ENCODE measurements at regions not wholly inside any gene's neighbourhood (a gene's known extent, or its start where the extent isn't known, plus 50 kb on each side); places are given as distances from the start of the nearest gene placed in this dataset.

DNA sequence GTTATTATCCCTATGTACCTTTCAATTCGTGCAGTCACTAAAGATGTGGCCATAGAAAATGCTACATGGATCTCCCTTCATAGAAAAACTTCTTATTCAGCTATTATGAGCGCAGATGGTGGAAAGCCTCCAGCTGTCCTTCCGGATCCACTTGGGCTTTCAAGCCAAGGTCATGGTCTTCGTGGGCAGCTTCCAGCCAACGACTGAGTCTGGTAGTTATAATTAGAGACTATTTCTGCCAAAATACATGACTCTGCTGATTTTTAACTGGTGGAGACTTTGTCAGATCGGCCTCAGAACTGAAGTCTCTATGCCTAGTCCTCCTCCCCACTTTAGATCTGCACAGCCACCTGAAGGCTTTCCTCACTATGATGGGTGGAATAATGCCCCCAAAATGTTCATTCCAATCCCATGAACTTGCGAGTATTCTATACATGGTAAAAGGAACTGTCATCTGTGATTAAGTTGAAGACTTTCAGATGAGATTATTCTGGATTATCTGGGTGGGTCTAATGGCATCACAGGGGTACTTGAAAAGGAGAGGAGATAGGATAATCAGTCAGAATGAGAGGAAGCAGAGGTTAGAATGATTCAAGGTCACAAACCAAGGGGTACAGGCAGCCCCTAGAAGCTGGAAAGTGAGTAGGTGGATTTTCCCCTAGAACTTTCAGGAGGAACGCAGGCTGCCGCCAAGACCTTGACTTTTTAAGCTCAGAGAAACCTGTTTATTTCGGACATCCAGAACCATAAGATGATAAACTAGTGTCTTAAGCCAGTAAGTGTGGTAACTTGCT, 171.1 kb upstream of the CXCL13 start:
- 73 to 87% methylated on average over 4 to 10 of the region's 10 CpGs for WGBS, 2 experiments (ENCODE audit: insufficient coverage in 1 of 2, insufficient read length in 1 of 2)
- Mint-ChIP-seq H3K4me1 (peaks cover 10% of the 10 kb centered on the region), H3K36me3 (ENCODE audit: low read depth) (no peaks in the 10 kb centered on the region), H3K9me3 (no peaks in the 10 kb centered on the region), H3K4me3 (no peak overlapping the region), H3K27ac (no peak overlapping the region), H3K27me3 (ENCODE audit: insufficient read depth) (peaks cover 11% of the 10 kb centered on the region)
- Histone ChIP-seq H3K4me3 (ENCODE audit: low read length) (no peak overlapping the region), H3K9ac (ENCODE audit: extremely low read depth, low read length, poor library complexity, severe bottlenecking) (no peak overlapping the region), H3K9me3 (ENCODE audit: control insufficient read depth, low read length) (no peaks in the 10 kb centered on the region), H3K4me1 (ENCODE audit: control insufficient read depth, insufficient read depth, low read length) (peaks cover 8% of the 10 kb centered on the region), H3K27ac (ENCODE audit: low read depth, low read length) (no peak overlapping the region), H3K27me3 (ENCODE audit: control insufficient read depth, insufficient read depth, low read length, poor library complexity, severe bottlenecking) (no peaks in the 10 kb centered on the region), H3K36me3 (ENCODE audit: control insufficient read depth, insufficient read depth, low read length) (no peaks in the 10 kb centered on the region)
- no peak for DNase-seq
- TF ChIP-seq, protein P1, sequence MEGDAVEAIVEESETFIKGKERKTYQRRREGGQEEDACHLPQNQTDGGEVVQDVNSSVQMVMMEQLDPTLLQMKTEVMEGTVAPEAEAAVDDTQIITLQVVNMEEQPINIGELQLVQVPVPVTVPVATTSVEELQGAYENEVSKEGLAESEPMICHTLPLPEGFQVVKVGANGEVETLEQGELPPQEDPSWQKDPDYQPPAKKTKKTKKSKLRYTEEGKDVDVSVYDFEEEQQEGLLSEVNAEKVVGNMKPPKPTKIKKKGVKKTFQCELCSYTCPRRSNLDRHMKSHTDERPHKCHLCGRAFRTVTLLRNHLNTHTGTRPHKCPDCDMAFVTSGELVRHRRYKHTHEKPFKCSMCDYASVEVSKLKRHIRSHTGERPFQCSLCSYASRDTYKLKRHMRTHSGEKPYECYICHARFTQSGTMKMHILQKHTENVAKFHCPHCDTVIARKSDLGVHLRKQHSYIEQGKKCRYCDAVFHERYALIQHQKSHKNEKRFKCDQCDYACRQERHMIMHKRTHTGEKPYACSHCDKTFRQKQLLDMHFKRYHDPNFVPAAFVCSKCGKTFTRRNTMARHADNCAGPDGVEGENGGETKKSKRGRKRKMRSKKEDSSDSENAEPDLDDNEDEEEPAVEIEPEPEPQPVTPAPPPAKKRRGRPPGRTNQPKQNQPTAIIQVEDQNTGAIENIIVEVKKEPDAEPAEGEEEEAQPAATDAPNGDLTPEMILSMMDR (conservative IDR thresholded peaks at IDR 0.05), result no peak

DNA sequence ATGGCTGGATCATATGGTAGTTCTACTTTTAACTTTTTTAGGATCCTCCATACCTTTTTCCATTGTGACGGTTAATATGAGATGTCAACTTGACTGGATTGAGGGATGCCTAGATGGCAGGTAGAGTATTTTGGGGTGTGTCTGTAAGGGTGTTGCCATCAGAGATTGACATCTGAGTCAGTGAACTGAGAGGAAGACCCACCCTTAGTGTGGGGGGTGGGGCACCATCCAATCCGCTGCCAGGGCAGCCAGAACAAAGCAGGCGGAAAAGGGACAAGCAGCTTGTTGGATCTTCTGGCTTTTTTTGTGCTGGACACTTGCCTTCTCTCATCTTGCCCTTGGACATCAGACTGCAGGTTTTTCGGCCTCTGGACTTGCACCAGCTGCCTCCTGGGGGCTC, 168.5 kb upstream of the CXCL13 start:
- Mint-ChIP-seq H3K36me3 (ENCODE audit: low read depth) (no peaks in the 10 kb centered on the region), H3K4me3 (no peak overlapping the region), H3K4me1 (peaks cover 10% of the 10 kb centered on the region), H3K9me3 (no peaks in the 10 kb centered on the region), H3K27ac (no peak overlapping the region), H3K27me3 (ENCODE audit: insufficient read depth) (peaks cover 25% of the 10 kb centered on the region)
- peaks cover 8% of the 10 kb centered on the region for H3K4me1 ChIP-seq (ENCODE audit: control insufficient read depth, insufficient read depth, low read length)
- no peaks in the 10 kb centered on the region for H3K27me3 ChIP-seq (ENCODE audit: control insufficient read depth, insufficient read depth, low read length, poor library complexity, severe bottlenecking)
- no peak for DNase-seq
- H3K27ac ChIP-seq (ENCODE audit: low read depth, low read length), result no peak overlapping the region
- TF ChIP-seq, protein P1 (conservative IDR thresholded peaks at IDR 0.05), result no peak
- 83 to 94% methylated on average over 1 to 4 of the region's 4 CpGs for WGBS, 2 experiments (ENCODE audit: insufficient coverage in 1 of 2, insufficient read length in 1 of 2)
- H3K9me3 ChIP-seq (ENCODE audit: control insufficient read depth, low read length), result no peaks in the 10 kb centered on the region
- H3K9ac ChIP-seq (ENCODE audit: extremely low read depth, low read length, poor library complexity, severe bottlenecking), result no peak overlapping the region
- no peak overlapping the region for H3K4me3 ChIP-seq (ENCODE audit: low read length)
- no peaks in the 10 kb centered on the region for H3K36me3 ChIP-seq (ENCODE audit: control insufficient read depth, insufficient read depth, low read length)

DNA sequence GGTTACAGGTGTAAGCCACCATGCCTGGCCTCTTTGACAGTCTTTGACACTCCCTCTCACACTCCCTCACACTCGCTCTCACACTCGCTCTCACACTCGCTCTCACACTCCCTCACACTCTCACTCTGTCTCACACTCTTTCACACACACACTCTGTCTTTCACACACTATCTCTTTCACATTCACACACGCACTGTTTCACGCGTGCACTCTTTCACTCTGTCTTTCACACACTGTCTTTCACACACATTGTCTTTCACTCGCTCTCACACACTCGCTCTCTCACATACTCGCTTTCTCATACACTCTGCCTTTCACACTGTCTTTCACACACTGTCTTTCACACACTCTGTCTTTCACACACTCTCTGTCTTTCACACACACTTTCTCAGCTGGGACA, 167.1 kb upstream of the CXCL13 start:
- Histone ChIP-seq H3K4me3 (ENCODE audit: low read length) (no peak overlapping the region), H3K9me3 (ENCODE audit: control insufficient read depth, low read length) (no peaks in the 10 kb centered on the region), H3K27me3 (ENCODE audit: control insufficient read depth, insufficient read depth, low read length, poor library complexity, severe bottlenecking) (no peaks in the 10 kb centered on the region), H3K36me3 (ENCODE audit: control insufficient read depth, insufficient read depth, low read length) (no peaks in the 10 kb centered on the region), H3K4me1 (ENCODE audit: control insufficient read depth, insufficient read depth, low read length) (peaks cover 8% of the 10 kb centered on the region), H3K9ac (ENCODE audit: extremely low read depth, low read length, poor library complexity, severe bottlenecking) (no peak overlapping the region), H3K27ac (ENCODE audit: low read depth, low read length) (no peak overlapping the region)
- no peak for DNase-seq
- Mint-ChIP-seq H3K27me3 (ENCODE audit: insufficient read depth) (peaks cover 28% of the 10 kb centered on the region), H3K4me3 (no peak overlapping the region), H3K4me1 (peaks cover 10% of the 10 kb centered on the region), H3K9me3 (no peaks in the 10 kb centered on the region), H3K27ac (no peak overlapping the region), H3K36me3 (ENCODE audit: low read depth) (no peaks in the 10 kb centered on the region)
- TF ChIP-seq, protein P1 (conservative IDR thresholded peaks at IDR 0.05), result no peak
- 83 to 89% methylated on average over 9 of the region's 9 CpGs for WGBS, 2 experiments (ENCODE audit: insufficient coverage in 1 of 2, insufficient read length in 1 of 2)

Measured in endodermal cell (in vitro differentiated cells).